ENCODE measurements at regions not wholly inside any gene's neighbourhood (a gene's known extent, or its start where the extent isn't known, plus 50 kb on each side); places are given as distances from the start of the nearest gene placed in this dataset.
A peak's percentile ranks its signal among the peaks of the same experiment; 100 is the strongest.

DNA sequence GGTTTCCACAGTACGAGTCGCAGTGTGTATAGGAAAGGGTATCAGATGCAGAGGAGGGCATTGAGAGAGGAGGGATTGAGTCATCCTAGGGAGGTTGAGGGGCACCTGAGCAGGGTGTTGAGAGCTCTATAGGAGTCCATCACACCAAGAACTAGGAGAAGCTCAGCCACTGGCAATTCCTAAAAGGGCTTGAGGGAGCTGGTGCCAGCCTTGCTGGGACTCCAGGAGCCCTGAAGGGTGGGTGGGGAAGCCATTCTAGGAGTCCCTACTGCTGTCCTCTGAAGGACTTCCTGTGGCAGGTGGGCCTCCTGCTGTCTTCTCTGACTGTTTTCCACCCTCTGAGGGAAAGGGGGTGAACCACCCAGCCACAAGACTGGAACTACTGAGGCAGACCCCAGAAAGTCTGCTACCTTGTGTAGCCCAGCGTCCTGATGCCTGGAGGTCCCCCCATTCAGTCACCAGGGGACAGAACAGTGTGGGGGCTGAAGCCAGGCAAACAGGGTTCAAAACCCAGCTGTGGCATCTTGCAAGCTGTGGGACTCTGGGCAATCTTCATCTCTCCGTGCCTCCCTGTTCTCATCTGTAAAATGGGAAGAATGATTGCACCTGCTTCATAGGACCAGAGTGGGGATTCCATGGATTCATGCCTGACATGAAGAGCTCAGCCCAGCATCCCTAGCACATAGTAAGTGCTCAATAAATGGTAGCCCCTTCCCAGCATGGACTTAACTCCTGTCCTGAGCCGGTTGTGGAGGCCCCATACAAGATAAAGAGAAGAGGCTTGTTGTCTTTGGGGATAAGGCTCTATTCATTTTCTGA is 149.5 kb downstream of the C9orf50 start:
- Histone ChIP-seq H3K79me2 (ENCODE audit: low read depth) (no peaks in the 10 kb centered on the region), H3K27ac (no peak overlapping the region), H2AFZ (no peak overlapping the region), H3K9me2 (ENCODE audit: insufficient read depth) (no peaks in the 10 kb centered on the region), H4K20me1 (ENCODE audit: insufficient read depth) (no peaks in the 10 kb centered on the region), H3K27me3 (ENCODE audit: insufficient read depth, low read depth) (no peaks in the 10 kb centered on the region), H3F3A (ENCODE audit: insufficient read depth, low read depth) (0 out of 2 replicates have a peak, but pooled peaks cover 13% of the 10 kb centered on the region), H3K36me3 (ENCODE audit: low read depth) (no peaks in the 10 kb centered on the region), H3K9me3 (ENCODE audit: insufficient read depth, low read depth) (peaks cover 7% of the 10 kb centered on the region; the same call in 1 of the 2 replicates), H3K4me3 (no peak overlapping the region), H3K4me1 (replicated peaks; ENCODE audit: insufficient read depth) (peaks cover 16% of the 10 kb centered on the region), H3K4me2 (no peak overlapping the region)
- POLR2A ChIA-PET (ENCODE audit: unreplicated experiment): no interaction called here
- BruUV-seq (replicated peaks): no TSS peak
- no peak for DNase-seq
- intact Hi-C loops (cut with micrococcal nuclease; ENCODE audit: unreplicated experiment): no loop called here
- TF ChIP-seq CTCF (conservative IDR thresholded peaks at IDR 0.05): no peak
- TF ChIP-seq EZH2 (IDR thresholded peaks at IDR 0.05; ENCODE audit: low read depth): no peak
- CTCF ChIA-PET: interaction anchor here (0.6 kb wide), 1 partner anchor 89 kb away, joined by 7 read pairs; no protein-coding TSS in a partner anchor

DNA sequence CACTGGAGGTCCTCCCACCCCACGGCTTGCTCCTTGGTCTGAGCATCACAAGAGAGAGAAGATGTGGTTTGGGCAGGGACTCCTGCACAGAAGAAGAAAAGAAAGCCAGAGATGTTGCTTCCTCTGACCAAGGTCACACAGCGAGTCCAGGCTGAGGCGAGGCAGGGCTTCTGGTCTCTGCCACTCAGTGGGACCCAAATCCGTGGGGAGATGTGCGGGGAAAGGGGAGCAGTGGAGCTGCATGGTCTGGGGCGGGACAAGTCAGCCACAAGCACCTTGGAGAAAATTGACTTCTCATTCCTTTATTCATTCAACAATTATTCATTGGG is 150.9 kb downstream of the C9orf50 start:
- no peak overlapping the region for H3K27ac ChIP-seq
- CTCF ChIA-PET: no interaction called here
- intact Hi-C loops (cut with micrococcal nuclease; ENCODE audit: unreplicated experiment): no loop called here
- no peak overlapping the region for H2AFZ ChIP-seq
- peaks cover 3% of the 10 kb centered on the region; the same call in 1 of the 2 replicates for H3K9me3 ChIP-seq (ENCODE audit: insufficient read depth, low read depth)
- POLR2A ChIA-PET (ENCODE audit: unreplicated experiment): no interaction called here
- H3K9me2 ChIP-seq (ENCODE audit: insufficient read depth): no peaks in the 10 kb centered on the region
- no peaks in the 10 kb centered on the region for H3K36me3 ChIP-seq (ENCODE audit: low read depth)
- no peak for DNase-seq
- no peak for TF ChIP-seq CTCF (conservative IDR thresholded peaks at IDR 0.05)
- TF ChIP-seq EZH2 (IDR thresholded peaks at IDR 0.05; ENCODE audit: low read depth): no peak
- BruUV-seq (replicated peaks): no TSS peak
- no peaks in the 10 kb centered on the region for H3K27me3 ChIP-seq (ENCODE audit: insufficient read depth, low read depth)
- H3K4me1 ChIP-seq (replicated peaks; ENCODE audit: insufficient read depth): peaks cover 27% of the 10 kb centered on the region
- H4K20me1 ChIP-seq (ENCODE audit: insufficient read depth): no peaks in the 10 kb centered on the region
- peak overlapping the region; percentile 49; the same call in 1 of the 2 replicates for H3K4me2 ChIP-seq
- 0 out of 2 replicates have a peak, but pooled peaks cover 13% of the 10 kb centered on the region for H3F3A ChIP-seq (ENCODE audit: insufficient read depth, low read depth)
- no peak overlapping the region for H3K4me3 ChIP-seq
- H3K79me2 ChIP-seq (ENCODE audit: low read depth): no peaks in the 10 kb centered on the region

DNA sequence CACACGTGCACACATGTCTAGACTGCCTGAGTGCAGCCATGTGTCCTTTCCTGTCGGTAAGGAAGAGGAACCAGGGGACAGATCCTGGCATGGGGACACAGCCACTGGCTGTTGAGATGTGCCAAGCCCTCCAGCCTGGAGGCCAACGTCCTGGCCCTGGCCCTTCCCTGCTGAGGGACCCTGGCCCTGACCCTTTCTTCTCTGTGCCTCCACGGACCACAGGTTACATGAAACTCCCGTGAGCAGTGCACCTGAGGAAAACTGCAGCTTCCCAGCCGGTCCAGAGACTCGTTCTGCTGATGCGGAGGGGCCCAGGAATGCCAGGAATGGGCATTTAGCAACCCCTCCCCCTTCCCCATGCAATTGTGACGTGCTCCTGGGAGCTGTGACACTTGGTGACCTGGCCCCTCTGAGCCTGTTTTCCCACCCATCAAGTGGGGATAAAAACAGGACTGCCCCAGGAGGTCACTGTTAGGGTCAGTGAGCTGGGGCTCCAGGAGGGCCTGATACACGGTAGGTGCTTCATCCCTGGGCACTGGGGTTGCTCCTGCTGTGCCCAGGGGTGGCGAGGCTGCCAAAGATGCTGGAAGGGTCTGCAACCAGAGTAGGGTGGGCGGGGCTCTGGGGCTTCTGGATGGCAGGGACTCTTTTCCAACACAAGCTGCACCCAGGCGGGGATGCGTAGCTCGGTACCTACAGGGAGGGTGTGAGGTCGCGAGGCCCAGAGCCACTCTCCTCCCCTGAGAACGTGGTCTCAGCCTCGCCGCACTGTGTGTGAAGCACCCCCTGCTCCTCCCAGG is 151.5 kb downstream of the C9orf50 start:
- H3K36me3 ChIP-seq (ENCODE audit: low read depth): no peaks in the 10 kb centered on the region
- no peaks in the 10 kb centered on the region for H3K27me3 ChIP-seq (ENCODE audit: insufficient read depth, low read depth)
- H2AFZ ChIP-seq: no peak overlapping the region
- H4K20me1 ChIP-seq (ENCODE audit: insufficient read depth): no peaks in the 10 kb centered on the region
- H3K4me3 ChIP-seq: no peak overlapping the region
- no peak for TF ChIP-seq CTCF (conservative IDR thresholded peaks at IDR 0.05)
- no peak for TF ChIP-seq EZH2 (IDR thresholded peaks at IDR 0.05; ENCODE audit: low read depth)
- DNase-seq: no peak
- H3K9me3 ChIP-seq (ENCODE audit: insufficient read depth, low read depth): no peaks in the 10 kb centered on the region
- intact Hi-C loops (cut with micrococcal nuclease; ENCODE audit: unreplicated experiment): no loop called here
- H3K4me2 ChIP-seq: no peak overlapping the region
- CTCF ChIA-PET: no interaction called here
- H3K4me1 ChIP-seq (replicated peaks; ENCODE audit: insufficient read depth): peaks cover 27% of the 10 kb centered on the region
- 0 out of 2 replicates have a peak, but pooled peaks cover 13% of the 10 kb centered on the region for H3F3A ChIP-seq (ENCODE audit: insufficient read depth, low read depth)
- H3K27ac ChIP-seq: no peak overlapping the region
- no peaks in the 10 kb centered on the region for H3K9me2 ChIP-seq (ENCODE audit: insufficient read depth)
- BruUV-seq (replicated peaks): no TSS peak
- POLR2A ChIA-PET (ENCODE audit: unreplicated experiment): interaction anchor here (0.6 kb wide), 1 partner anchor 39 kb away, joined by 4 read pairs; no protein-coding TSS in a partner anchor
- no peaks in the 10 kb centered on the region for H3K79me2 ChIP-seq (ENCODE audit: low read depth)
